ENCODE measurements at regions not wholly inside any gene's neighbourhood (a gene's known extent, or its start where the extent isn't known, plus 50 kb on each side); places are given as distances from the start of the nearest gene placed in this dataset.

DNA sequence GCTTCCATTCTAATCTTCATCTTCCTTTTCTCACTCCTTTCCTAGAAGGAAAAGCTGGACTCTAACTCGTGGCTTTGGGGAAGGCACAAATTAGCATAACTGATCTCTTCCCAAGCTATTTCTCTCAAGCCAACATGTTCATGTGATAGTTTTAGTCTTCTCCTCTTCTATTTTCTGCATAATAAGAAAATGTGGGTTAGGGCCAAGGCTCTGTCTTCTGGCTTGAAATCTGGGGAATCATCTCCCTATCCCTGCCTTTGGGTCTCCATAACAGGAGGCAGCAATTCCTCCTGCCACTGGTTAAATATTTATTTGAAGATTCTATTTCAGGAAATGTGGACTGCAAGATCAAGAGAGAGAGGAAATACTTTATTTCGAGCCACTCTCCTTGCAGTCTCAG is 1669.6 kb downstream of the MAT2B start:
- TF ChIP-seq, protein P1, sequence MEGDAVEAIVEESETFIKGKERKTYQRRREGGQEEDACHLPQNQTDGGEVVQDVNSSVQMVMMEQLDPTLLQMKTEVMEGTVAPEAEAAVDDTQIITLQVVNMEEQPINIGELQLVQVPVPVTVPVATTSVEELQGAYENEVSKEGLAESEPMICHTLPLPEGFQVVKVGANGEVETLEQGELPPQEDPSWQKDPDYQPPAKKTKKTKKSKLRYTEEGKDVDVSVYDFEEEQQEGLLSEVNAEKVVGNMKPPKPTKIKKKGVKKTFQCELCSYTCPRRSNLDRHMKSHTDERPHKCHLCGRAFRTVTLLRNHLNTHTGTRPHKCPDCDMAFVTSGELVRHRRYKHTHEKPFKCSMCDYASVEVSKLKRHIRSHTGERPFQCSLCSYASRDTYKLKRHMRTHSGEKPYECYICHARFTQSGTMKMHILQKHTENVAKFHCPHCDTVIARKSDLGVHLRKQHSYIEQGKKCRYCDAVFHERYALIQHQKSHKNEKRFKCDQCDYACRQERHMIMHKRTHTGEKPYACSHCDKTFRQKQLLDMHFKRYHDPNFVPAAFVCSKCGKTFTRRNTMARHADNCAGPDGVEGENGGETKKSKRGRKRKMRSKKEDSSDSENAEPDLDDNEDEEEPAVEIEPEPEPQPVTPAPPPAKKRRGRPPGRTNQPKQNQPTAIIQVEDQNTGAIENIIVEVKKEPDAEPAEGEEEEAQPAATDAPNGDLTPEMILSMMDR (IDR thresholded peaks at IDR 0.05): no peak
- Histone ChIP-seq H3K27ac (no peak overlapping the region), H3K4me3 (no peak overlapping the region)
- no peak for DNase-seq (ENCODE audit: low spot score)

GRCh38 chr5:165184183-165184582 is 1678.8 kb downstream of the MAT2B start:
- no peak overlapping the region for H3K4me3 ChIP-seq
- DNase-seq (ENCODE audit: low spot score): no peak
- no peak overlapping the region for H3K27ac ChIP-seq
- TF ChIP-seq, protein P1 (IDR thresholded peaks at IDR 0.05): no peak

DNA sequence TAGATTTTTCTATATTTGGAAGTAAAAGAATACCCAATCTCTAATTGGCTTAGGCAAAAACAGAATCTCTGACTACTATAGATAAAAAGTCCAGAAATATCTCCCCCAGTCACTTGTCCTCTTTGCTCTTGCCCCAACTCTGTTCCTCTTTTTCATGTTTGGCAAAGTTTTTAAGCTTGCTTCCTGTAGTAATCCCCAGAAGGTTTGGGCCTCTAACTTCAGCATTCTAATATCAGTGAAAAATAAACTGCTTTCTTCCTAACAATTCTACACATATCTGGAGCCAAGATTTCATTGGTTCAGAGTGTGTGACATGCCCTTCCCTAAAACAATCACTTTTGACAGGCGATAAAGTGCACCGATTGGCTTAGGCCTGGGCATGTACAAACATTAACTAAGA is 1680.3 kb downstream of the MAT2B start:
- DNase-seq (ENCODE audit: low spot score): no peak
- TF ChIP-seq, protein P1 (IDR thresholded peaks at IDR 0.05): no peak
- Histone ChIP-seq H3K4me3 (no peak overlapping the region), H3K27ac (no peak overlapping the region)

DNA sequence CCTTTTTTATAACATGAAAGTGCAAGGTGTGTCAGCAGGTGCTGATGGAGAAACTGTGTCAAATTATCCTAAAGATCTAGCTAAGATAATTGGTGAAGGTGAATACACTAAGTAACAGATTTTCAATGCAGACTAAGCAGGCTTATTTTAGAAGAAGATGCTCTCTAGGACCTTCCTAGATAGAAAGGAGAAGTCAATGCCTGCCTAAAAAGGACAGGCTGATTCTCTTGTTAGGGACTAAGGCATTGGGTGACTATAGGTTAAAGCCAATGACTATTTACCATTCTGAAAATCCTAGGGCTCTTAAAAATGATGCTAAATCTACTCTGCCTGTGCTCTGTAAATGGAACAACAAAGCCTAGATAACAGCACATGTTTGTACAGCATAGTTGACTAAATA is 1682.4 kb downstream of the MAT2B start:
- Histone ChIP-seq H3K4me3 (no peak overlapping the region), H3K27ac (no peak overlapping the region)
- no peak for DNase-seq (ENCODE audit: low spot score)
- TF ChIP-seq, protein P1 (IDR thresholded peaks at IDR 0.05): no peak

GRCh38 chr5:165188556-165189175 is 1683.2 kb downstream of the MAT2B start:
- DNase-seq (ENCODE audit: low spot score): no peak
- Histone ChIP-seq H3K4me3 (no peak overlapping the region), H3K27ac (no peak overlapping the region)
- TF ChIP-seq, protein P1 (IDR thresholded peaks at IDR 0.05): no peak

DNA sequence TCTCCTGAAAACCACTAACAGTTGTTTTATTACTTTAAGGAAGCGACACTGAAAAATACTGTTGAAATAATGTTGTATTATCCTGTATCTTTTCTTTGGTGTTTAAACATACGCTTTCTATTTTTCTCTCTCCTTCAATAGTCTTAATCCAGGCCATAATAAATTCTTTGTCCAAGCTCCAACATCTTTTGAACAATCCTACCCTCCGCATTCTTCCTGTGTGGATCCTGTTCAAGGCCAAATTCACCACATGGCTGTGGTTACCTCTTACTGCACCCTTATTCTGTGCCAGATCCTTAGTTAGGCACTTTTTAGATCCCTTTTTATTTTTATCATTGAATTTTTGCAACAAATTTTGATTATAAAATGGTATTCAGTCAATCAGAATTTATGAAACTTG is 1691.5 kb downstream of the MAT2B start:
- no peak for DNase-seq (ENCODE audit: low spot score)
- TF ChIP-seq, protein P1 (IDR thresholded peaks at IDR 0.05): no peak
- H3K27ac ChIP-seq: no peak overlapping the region
- H3K4me3 ChIP-seq: no peak overlapping the region

GRCh38 chr5:165201369-165201768 is 1696.0 kb downstream of the MAT2B start:
- TF ChIP-seq, protein P1 (IDR thresholded peaks at IDR 0.05): no peak
- H3K4me3 ChIP-seq: no peak overlapping the region

More at GRCh38 chr5:165201369-165201768, 1696.0 kb downstream of the MAT2B start:
- no peak overlapping the region for H3K27ac ChIP-seq
- DNase-seq (ENCODE audit: low spot score): no peak
